ENCODE measurements at regions not wholly inside any gene's neighbourhood (a gene's known extent, or its start where the extent isn't known, plus 50 kb on each side); places are given as distances from the start of the nearest gene placed in this dataset.

DNA sequence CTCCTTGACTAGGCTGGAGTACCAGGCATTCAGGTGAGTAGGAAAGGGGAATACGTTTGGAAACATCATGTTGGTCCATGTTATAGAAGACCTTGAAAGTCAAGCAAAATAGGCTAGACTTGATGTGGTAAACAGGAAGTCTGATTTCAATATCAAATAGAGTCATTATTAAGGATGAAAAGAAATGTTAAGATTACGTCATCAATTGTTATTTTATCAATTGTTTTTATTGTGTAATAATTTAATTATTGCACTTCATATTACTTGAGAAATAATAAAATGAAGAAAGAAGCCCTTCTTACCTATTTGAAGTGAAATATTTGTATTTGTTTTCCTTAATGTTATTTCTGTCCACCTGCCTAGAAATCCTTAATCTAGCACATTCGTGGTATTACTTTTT, 361.0 kb upstream of the HAND2 start:
- H3K4me3 ChIP-seq (ENCODE audit: low read depth, low read length), result no peak overlapping the region

DNA sequence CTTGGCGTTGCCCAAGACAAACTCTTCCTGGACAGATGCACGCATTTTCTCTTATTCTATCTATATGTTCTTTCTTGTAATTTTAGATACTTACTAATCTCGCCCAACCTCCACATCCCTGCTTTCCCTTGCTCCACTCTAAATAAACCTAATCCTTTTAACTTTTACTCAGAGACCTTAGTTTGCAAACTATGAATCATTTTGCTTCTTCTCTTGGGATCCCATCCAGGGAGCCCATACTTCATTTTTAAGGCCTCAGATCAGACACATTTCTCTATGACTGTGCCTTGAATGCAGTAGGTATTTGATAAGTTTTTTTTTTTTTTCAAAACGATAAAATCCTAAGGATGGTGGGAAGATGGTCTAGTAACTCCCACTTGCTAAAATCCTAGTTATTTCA, 353.8 kb upstream of the HAND2 start:
- no peak overlapping the region for H3K4me3 ChIP-seq (ENCODE audit: low read depth, low read length)
- TF ChIP-seq, protein P1, sequence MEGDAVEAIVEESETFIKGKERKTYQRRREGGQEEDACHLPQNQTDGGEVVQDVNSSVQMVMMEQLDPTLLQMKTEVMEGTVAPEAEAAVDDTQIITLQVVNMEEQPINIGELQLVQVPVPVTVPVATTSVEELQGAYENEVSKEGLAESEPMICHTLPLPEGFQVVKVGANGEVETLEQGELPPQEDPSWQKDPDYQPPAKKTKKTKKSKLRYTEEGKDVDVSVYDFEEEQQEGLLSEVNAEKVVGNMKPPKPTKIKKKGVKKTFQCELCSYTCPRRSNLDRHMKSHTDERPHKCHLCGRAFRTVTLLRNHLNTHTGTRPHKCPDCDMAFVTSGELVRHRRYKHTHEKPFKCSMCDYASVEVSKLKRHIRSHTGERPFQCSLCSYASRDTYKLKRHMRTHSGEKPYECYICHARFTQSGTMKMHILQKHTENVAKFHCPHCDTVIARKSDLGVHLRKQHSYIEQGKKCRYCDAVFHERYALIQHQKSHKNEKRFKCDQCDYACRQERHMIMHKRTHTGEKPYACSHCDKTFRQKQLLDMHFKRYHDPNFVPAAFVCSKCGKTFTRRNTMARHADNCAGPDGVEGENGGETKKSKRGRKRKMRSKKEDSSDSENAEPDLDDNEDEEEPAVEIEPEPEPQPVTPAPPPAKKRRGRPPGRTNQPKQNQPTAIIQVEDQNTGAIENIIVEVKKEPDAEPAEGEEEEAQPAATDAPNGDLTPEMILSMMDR (IDR thresholded peaks at IDR 0.05; ENCODE audit: low read depth, low read length), result no peak

More for the DNA sequence above, 361.0 kb upstream of the HAND2 start:
- TF ChIP-seq, protein P1 (IDR thresholded peaks at IDR 0.05; ENCODE audit: low read depth, low read length), result no peak

DNA sequence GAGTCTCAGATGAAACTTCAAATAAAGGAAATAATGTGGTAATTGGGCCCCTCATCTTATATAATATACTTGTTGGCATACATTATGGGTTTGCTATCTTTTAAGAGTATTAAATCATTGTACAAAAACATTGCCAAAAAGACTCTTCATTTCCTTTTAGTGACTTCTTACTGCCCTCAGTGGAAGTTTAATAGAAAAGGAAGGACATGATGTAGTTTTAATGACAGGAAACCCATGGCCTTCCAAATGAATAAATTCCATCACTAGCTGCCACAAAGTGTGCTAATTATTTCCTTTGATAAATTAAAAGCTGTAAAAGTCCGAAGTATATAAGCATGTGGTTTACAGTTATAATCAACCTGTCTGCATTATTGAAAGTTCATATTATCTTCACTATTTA, 350.9 kb upstream of the HAND2 start:
- no peak overlapping the region for H3K4me3 ChIP-seq (ENCODE audit: low read depth, low read length)
- TF ChIP-seq, protein P1 (IDR thresholded peaks at IDR 0.05; ENCODE audit: low read depth, low read length), result no peak

DNA sequence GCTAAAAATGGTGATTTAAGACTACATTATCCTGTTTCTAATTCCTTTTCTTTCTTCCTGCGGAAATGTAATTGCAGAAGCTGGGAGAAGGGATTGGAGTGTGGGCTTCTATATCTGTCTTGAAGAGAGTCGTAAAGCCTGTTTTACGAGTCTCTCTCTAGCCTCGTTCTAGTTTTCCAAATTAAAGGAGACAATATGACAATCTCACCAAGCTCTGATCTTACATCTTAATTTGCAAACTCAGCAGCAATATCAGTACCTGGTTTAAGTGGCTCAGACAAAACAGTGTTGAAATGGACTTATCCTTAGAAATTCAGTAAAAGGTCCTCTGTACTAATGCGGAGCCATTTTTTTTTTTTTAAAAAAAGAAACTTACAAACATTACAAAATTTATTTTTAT, 349.5 kb upstream of the HAND2 start:
- H3K4me3 ChIP-seq (ENCODE audit: low read depth, low read length), result no peak overlapping the region
- TF ChIP-seq, protein P1 (IDR thresholded peaks at IDR 0.05; ENCODE audit: low read depth, low read length), result no peak

DNA sequence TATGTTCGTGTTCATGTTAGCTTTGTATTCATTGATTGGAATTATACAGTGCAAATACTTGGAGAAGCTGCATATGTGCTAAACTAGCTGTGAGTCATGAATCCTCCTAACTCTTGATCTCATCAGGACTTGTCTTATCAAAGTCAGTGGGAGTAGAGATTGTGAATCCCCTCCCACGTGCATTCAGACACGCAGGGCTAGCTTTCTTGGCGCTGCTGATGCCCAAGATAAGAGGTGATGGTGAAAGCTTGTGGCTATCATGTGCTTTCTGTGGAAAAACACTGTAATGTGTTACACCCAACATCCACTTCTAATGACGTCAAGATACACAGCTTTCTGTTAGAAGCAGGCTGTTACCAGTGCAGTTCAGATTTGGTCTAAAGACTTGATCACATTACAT, 348.7 kb upstream of the HAND2 start:
- TF ChIP-seq, protein P1 (IDR thresholded peaks at IDR 0.05; ENCODE audit: low read depth, low read length), result no peak
- no peak overlapping the region for H3K4me3 ChIP-seq (ENCODE audit: low read depth, low read length)

DNA sequence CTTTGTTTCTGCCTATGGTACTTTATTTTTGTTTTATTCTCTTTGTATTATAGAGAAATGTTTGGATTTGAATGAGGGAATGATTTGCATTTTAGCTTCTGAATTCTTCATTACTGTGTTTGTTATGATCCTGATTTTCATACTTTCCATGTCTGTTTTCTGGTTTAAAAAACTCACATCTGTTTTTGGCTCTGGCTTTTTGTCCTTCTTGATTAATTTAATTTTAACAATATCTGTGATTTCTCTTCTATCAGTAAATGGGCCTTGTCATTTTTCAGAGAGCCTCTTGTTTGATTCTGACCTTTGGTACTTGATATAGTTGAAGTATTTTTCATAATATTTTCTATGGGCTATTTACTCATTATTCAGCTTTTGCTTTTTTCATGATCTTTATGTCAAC, 341.6 kb upstream of the HAND2 start:
- H3K4me3 ChIP-seq (ENCODE audit: low read depth, low read length), result no peak overlapping the region
- TF ChIP-seq, protein P1 (IDR thresholded peaks at IDR 0.05; ENCODE audit: low read depth, low read length), result no peak

DNA sequence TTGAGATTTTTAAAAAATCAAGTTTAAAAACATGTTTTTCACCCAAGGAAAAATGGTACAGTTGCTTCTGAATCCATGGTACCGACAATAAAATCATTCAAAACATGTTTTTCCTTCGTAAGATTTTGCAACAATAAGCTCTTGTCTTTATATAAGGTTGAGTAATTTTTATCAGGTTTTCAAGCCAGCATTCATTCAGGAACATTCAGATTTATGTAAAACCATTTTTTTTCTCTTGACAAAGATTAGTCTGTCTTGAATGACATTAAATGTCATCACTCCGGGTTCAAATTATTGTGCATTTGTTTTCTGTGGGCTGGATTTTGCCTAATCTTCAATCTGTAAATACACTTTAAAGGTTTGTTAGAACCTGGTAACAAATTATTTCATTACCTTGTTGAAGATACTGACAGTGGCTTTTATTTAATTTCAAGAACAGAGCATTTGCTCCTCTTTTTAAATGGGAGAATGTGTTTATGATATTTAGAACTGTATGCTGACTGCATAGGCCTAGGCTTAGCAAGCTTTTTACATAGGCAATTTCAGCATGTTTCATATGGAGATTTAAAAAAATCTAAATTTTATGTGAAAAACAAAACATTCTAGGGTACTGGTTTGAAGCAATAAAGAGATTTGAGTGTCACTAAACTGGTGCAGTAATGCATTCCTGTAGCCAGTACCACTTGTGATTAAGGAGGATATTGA, 336.4 kb upstream of the HAND2 start:
- TF ChIP-seq, protein P1 (IDR thresholded peaks at IDR 0.05; ENCODE audit: low read depth, low read length), result no peak

More for the DNA sequence above, 336.4 kb upstream of the HAND2 start:
- no peak overlapping the region for H3K4me3 ChIP-seq (ENCODE audit: low read depth, low read length)

All from WI38 (cell line).